HG03045 (cell line): ENCODE measurements at regions not wholly inside any gene's neighbourhood (a gene's known extent, or its start where the extent isn't known, plus 50 kb on each side); places are given as distances from the start of the nearest gene placed in this dataset.
A peak's percentile ranks its signal among the peaks of the same experiment; 100 is the strongest.

ENCODE experiments used
- ATAC-seq: cut with Tn5 transposase; IDR thresholded peaks from one replicate; pipeline ENCODE4 v1.9.1; 2021; ENCODE audit warnings: mild to moderate bottlenecking, moderate library complexity; ENCODE audit not compliant: unreplicated experiment

DNA sequence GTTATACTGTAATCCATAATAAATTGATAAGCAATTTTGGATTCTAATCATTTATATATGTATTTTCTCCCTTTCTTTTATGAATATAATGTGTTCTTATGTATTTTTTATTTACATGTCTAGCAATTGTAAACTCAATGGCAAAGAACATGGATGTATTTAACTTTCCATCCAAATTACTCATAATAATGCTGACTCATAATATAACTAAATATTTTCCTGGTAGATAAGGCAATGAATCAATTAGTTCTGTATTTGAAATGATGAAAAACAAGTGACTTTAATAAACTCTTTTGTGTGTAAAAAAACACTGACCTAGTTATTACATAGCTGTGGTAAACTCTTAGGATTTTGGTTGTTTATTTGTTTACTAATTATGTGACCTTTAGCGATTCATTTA lies 211.2 kb downstream of the DTHD1 start:
- ATAC-seq = no peak

DNA sequence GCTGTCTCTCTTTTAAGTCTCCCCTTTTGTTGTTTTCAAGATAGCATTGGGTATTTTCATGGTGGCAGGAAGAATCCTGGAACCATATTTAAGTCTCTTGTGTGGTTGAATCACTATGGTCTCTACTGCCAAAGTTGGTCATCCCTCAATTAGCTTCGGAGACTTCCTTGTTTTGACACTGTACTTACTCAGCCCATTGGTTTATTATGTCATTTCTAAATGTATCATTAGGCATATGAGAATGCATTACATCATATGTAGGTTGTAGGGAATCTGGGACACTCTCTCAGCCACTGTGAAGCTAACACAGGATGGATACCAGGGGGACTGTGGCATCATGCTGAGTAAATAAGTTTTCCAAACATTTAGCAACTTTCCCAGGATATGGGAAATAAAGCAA lies 211.8 kb downstream of the DTHD1 start:
- no peak for ATAC-seq

- ATAC-seq = no peak
Observed at GRCh38 chr4:36494016-36494415, 212.6 kb downstream of the DTHD1 start.

- ATAC-seq = no peak
Observed at GRCh38 chr4:36494747-36495146, 213.3 kb downstream of the DTHD1 start.

DNA sequence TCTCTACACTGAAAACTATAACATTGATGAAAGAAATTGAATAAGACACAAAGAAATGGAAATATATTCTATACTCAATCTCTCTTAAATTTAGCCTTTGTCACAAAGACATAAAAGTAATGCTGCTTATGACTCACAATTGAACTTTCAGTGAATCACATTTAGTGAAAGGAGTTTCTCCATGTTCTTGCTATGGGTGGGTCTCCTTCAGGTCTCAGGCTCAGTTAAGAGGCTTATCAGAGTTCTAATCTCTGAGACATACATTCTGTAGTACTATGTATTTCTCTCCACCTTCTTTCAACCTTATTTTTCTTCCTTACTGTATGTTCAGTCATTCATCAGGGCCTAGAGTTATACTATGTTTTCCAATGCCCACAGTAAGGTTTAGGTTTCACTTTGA lies 220.9 kb downstream of the DTHD1 start:
- no peak for ATAC-seq

- no peak for ATAC-seq
Observed at GRCh38 chr4:36508394-36508793, 227.0 kb downstream of the DTHD1 start.

- ATAC-seq = no peak
Observed at GRCh38 chr4:36509845-36510244, 228.4 kb downstream of the DTHD1 start.

- ATAC-seq = no peak
Observed at GRCh38 chr4:36511785-36512184, 230.4 kb downstream of the DTHD1 start.

DNA sequence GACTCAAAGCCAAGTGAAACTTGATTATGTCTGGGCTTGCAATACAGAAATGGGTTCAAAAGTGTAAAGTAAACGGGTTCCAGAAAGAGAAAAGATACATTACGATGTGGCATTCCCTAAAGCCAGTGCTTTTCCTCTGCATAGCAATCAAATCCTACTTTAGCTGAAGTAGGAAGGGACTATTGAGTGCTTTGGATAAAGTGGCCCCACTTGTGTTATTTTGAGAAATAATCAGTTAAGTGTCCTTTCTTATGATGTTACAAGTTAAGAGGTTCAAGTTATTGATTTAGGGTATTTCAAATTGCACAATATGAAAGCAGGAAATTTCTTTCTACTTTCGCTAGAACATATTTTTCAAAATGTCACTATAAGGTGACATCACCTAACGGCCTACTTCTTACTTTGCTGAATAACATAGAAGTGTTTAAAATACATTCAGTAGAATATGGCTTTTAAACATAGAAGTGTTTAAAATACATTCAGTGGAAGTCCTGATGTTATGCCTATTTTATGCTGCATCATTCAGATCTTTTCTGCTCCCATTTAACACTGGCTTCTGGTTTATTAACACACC lies 235.2 kb downstream of the DTHD1 start:
- no peak for ATAC-seq

GRCh38 chr4:36523182-36523581 lies 241.8 kb downstream of the DTHD1 start:
- no peak for ATAC-seq

- no peak for ATAC-seq
Observed at GRCh38 chr4:36532670-36533379, 251.4 kb downstream of the DTHD1 start.

- no peak for ATAC-seq
Observed at GRCh38 chr4:36533944-36534343, 252.5 kb downstream of the DTHD1 start.

GRCh38 chr4:36547383-36547782 lies 266.0 kb downstream of the DTHD1 start:
- no peak for ATAC-seq

- no peak for ATAC-seq
Observed at GRCh38 chr4:36549252-36549651, 267.8 kb downstream of the DTHD1 start.

DNA sequence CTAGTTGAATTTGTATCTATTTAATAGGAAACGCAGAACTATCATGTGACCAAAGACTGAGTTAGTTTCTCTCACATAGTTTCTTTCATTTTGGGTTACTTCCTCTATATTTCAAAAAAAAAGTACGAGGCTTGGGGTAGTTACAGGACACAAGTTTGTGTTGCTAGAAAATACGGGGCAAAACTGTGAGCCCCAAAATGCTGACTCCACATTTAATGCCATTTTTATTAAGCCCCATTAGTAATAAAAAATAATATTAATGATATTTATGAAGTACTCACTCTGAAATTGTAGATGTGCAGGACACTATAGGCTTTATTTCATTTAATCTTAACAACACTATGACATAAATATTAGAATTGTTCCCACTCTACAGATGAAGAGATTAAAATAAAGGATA lies 268.6 kb downstream of the DTHD1 start:
- ATAC-seq = no peak

DNA sequence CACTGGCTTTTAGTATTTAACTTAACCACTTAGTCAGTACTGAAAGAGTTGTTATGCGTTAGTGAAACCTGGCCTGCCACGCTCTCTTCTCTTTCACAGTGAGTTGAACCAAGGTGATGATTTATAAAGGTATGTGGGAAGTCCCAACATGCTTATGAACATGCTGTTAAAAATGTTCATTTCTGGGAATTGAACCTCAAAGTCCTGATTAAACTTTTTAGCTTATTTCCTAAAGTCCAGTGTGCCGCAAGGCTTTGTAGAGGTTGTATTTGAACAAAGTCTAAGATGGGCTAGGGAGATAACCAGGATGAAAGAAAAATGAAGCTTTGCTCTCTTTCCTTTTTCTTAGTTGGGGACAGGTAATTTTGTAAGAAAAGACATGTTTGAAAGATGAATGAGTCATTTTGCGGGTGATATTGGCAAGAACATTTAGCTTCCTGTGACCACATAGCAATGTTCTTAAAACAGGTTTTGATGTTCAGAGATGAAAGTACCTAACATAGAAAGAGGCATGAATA lies 270.3 kb downstream of the DTHD1 start:
- peak; percentile 84 for ATAC-seq

GRCh38 chr4:36553029-36553428 lies 271.6 kb downstream of the DTHD1 start:
- no peak for ATAC-seq

- no peak for ATAC-seq
Observed at GRCh38 chr4:36553453-36553852, 272.0 kb downstream of the DTHD1 start.

DNA sequence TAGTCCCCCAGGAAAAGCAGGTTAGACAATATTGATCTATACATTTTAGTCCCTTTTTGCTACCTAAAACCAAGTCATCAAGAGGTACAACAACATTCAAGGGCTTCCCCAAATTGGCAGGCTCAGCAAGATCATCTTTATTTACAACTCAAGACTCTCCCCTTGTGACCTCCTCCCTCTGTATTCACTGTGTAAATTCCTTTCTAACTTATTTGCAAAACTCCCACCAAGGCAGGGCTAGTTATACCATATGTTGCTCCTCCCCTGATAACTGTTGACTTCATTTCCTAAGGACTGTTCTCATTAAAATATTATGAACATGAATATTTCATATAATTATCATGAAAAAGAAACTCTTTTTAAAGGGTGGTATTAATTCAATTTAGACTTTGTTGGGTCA lies 275.6 kb downstream of the DTHD1 start:
- ATAC-seq = no peak

- ATAC-seq = no peak
Observed at GRCh38 chr4:36568575-36568974, 287.2 kb downstream of the DTHD1 start.

- ATAC-seq = no peak
Observed at GRCh38 chr4:36573441-36573840, 292.0 kb downstream of the DTHD1 start.

DNA sequence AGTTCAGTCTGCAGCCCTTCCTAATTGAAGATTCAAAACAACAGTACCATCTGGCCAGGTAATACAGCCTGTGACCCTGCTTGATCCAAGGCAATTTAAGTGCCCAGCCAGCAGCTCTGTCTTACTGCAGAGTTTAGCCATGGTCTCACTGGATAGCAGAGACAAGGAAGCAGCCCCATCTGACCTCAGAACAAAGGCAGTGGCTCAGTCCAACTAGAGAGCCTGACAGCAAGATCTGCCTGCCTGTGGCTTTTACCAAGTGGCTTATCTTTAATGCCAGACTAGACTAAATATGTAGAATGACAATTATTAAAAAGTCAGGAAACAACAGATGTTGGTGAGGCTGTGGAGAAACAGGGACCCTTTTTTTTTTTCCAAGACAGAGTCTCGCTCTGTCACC lies 293.4 kb downstream of the DTHD1 start:
- no peak for ATAC-seq

- no peak for ATAC-seq
Observed at GRCh38 chr4:36582198-36582597, 300.8 kb downstream of the DTHD1 start.
